RWPE1 (cell line): ENCODE measurements at regions not wholly inside any gene's neighbourhood (a gene's known extent, or its start where the extent isn't known, plus 50 kb on each side); places are given as distances from the start of the nearest gene placed in this dataset.

ENCODE experiments used
- CTCF ChIA-PET: fragments of 350-600 bp; sonication (Branson Sonifier 250); formaldehyde crosslinking; extraction: SDS; loops from one replicate; lab custom pipeline; 2021; lab: Yijun Ruan, JAX
- POLR2A ChIA-PET: fragments of 400-600 bp; formaldehyde crosslinking; extraction: SDS; loops from one replicate; lab custom pipeline; 2020; ENCODE audit warnings: antibody characterized with exemption; ENCODE audit not compliant: low non-redundant PET; lab: Yijun Ruan, JAX
- DNase-seq: peaks from one replicate; pipeline ENCODE4 v3.0.0; 2012; ENCODE audit warnings: low spot score
- H3K27ac ChIP-seq: fragments of 450-650 bp; 2 replicates; pipeline ENCODE4 v1.5.1; 2017
- CTCF ChIP-seq: fragments of 450-650 bp; conservative IDR thresholded peaks from 2 replicates; pipeline ENCODE4 v1.5.1; 2017; ENCODE audit warnings: low read depth, mild to moderate bottlenecking

- POLR2A ChIA-PET, result no interaction called here
- CTCF ChIA-PET, result no interaction called here
- TF ChIP-seq CTCF, result no peak
- no peak for DNase-seq
- H3K27ac ChIP-seq, result no peak overlapping the region
Observed at GRCh38 chr2:857937-858336, 92.7 kb upstream of the SNTG2 start.

GRCh38 chr2:857081-857480 lies 93.6 kb upstream of the SNTG2 start:
- H3K27ac ChIP-seq, result no peak overlapping the region
- POLR2A ChIA-PET, result no interaction called here
- DNase-seq, result no peak
- TF ChIP-seq CTCF, result no peak
- CTCF ChIA-PET, result no interaction called here

GRCh38 chr2:856456-856855 lies 94.2 kb upstream of the SNTG2 start:
- DNase-seq, result no peak
- CTCF ChIA-PET, result no interaction called here
- POLR2A ChIA-PET, result no interaction called here
- no peak for TF ChIP-seq CTCF
- H3K27ac ChIP-seq, result no peak overlapping the region

- no peak overlapping the region for H3K27ac ChIP-seq
- POLR2A ChIA-PET, result no interaction called here
- no peak for TF ChIP-seq CTCF
- CTCF ChIA-PET, result no interaction called here
- DNase-seq, result no peak
Observed at GRCh38 chr2:856041-856440, 94.6 kb upstream of the SNTG2 start.

GRCh38 chr2:855177-855576 lies 95.5 kb upstream of the SNTG2 start:
- ChIA-PET POLR2A (no interaction called here), CTCF (no interaction called here)
- DNase-seq, result no peak
- TF ChIP-seq CTCF, result no peak
- H3K27ac ChIP-seq, result no peak overlapping the region

- CTCF ChIA-PET, result no interaction called here
- TF ChIP-seq CTCF, result no peak
Observed at GRCh38 chr2:854460-854859, 96.2 kb upstream of the SNTG2 start.

More at GRCh38 chr2:854460-854859, 96.2 kb upstream of the SNTG2 start:
- no peak overlapping the region for H3K27ac ChIP-seq
- no peak for DNase-seq
- POLR2A ChIA-PET, result no interaction called here
